GM23248 (cell line): ENCODE measurements at regions not wholly inside any gene's neighbourhood (a gene's known extent, or its start where the extent isn't known, plus 50 kb on each side); places are given as distances from the start of the nearest gene placed in this dataset.
A peak's percentile ranks its signal among the peaks of the same experiment; 100 is the strongest.

Source experiments
- DNase-seq: peaks from one replicate; pipeline ENCODE4 v3.0.0-alpha.2; 2015
- H2AFZ ChIP-seq: fragments of 200-600 bp; sonication (generic); 2 replicates; pipeline ENCODE4 v1.6.1; 2016; ENCODE audit warnings: antibody characterized with exemption
- H3F3A ChIP-seq: fragments of 200-600 bp; sonication (generic); 2 replicates; pipeline ENCODE4 v1.6.1; 2016; ENCODE audit warnings: mild to moderate bottlenecking, antibody characterized with exemption, mixed run types; ENCODE audit not compliant: insufficient read depth
- H3K27ac ChIP-seq: fragments of 200-600 bp; sonication (generic); 2 replicates; pipeline ENCODE4 v1.5.1; 2016; ENCODE audit warnings: mild to moderate bottlenecking
- H3K27me3 ChIP-seq: fragments of 200-600 bp; sonication (generic); replicated peaks from 2 replicates; pipeline ENCODE4 v1.6.1; 2016; ENCODE audit warnings: mild to moderate bottlenecking; ENCODE audit not compliant: insufficient read depth
- H3K36me3 ChIP-seq: fragments of 200-600 bp; sonication (generic); 2 replicates; pipeline ENCODE4 v1.6.1; 2016; ENCODE audit warnings: low read depth, mild to moderate bottlenecking
- H3K4me1 ChIP-seq: fragments of 200-600 bp; sonication (generic); 2 replicates; pipeline ENCODE4 v1.6.1; 2016; ENCODE audit warnings: mild to moderate bottlenecking; ENCODE audit not compliant: insufficient read depth
- H3K4me2 ChIP-seq: fragments of 200-600 bp; sonication (generic); one replicate; pipeline ENCODE4 v1.6.1; 2016; ENCODE audit warnings: mild to moderate bottlenecking; ENCODE audit not compliant: unreplicated experiment
- H3K4me3 ChIP-seq: fragments of 200-600 bp; sonication (generic); 2 replicates; pipeline ENCODE4 v1.5.1; 2016; ENCODE audit warnings: mild to moderate bottlenecking
- H3K79me2 ChIP-seq: fragments of 200-600 bp; sonication (generic); 2 replicates; pipeline ENCODE4 v1.6.1; 2016; ENCODE audit warnings: mild to moderate bottlenecking; ENCODE audit not compliant: insufficient read depth
- H3K9ac ChIP-seq: fragments of 200-600 bp; sonication (generic); 2 replicates; pipeline ENCODE4 v1.6.1; 2016; ENCODE audit warnings: mild to moderate bottlenecking
- H3K9me2 ChIP-seq: fragments of 200-600 bp; sonication (generic); 2 replicates; pipeline ENCODE4 v1.6.1; 2016; ENCODE audit warnings: mixed run types, mild to moderate bottlenecking, moderate library complexity; ENCODE audit not compliant: insufficient read depth
- H3K9me3 ChIP-seq: fragments of 200-600 bp; sonication (generic); one replicate; pipeline ENCODE4 v1.6.1; 2017; ENCODE audit warnings: low read depth
- H4K20me1 ChIP-seq: fragments of 200-600 bp; sonication (generic); 2 replicates; pipeline ENCODE4 v1.6.0; 2016; ENCODE audit not compliant: insufficient read depth
- EZH2 ChIP-seq: fragments of 200-600 bp; sonication (generic); IDR thresholded peaks from 2 replicates; pipeline ENCODE4 v1.6.1; 2018; ENCODE audit warnings: antibody characterized with exemption, mild to moderate bottlenecking; ENCODE audit not compliant: insufficient read depth, poor library complexity, severe bottlenecking
- EZH2phosphoT487 ChIP-seq: fragments of 200-600 bp; sonication (generic); IDR thresholded peaks from 2 replicates; pipeline ENCODE4 v1.6.1; 2018; ENCODE audit warnings: antibody characterized with exemption, moderate library complexity, mild to moderate bottlenecking, low read depth; ENCODE audit not compliant: insufficient read depth
- WGBS, 2 experiments: methylation state at CpG; one replicate each; pipeline ENCODE4 v1.1.6; 2015 to 2017; ENCODE audit warnings: low lambda C conversion rate in 2 of 2, low coverage in 1 of 2; ENCODE audit errors: missing lambda C conversion rate in 2 of 2; 5-methylcytosine and 5-hydroxymethylcytosine counted together
- in situ Hi-C: fragments of 300-500 bp; cut with MboI; formaldehyde crosslinking; loops from 2 replicates; pipeline ENCODE4 v1.15.0; 2020

DNA sequence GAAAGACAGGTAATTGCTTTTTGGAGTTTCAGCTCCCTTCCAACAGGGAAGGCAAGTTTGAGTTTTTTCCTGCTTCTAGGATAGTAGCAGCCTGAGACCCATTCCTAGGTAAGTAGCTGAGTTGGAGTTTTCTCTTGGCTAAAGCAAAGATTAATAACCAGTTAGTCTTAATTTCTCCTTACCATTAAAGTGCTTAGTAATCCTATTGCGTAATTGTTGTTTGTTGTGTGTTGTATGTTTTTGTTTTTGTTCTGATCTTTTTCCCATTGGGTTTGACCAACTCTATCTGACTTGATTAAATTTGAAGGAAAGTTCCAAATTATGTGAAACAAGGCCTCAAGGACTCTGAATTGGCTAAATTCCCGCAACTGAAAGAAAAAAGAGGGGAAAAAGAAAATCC, 83.5 kb downstream of the TBX22 start:
- Histone ChIP-seq H3K36me3 (no peaks in the 10 kb centered on the region), H3K27ac (no peak overlapping the region), H4K20me1 (no peaks in the 10 kb centered on the region), H3K4me3 (no peak overlapping the region), H3F3A (no peaks in the 10 kb centered on the region), H3K9ac (no peak overlapping the region), H2AFZ (no peak overlapping the region), H3K9me2 (no peaks in the 10 kb centered on the region), H3K4me2 (no peak overlapping the region), H3K9me3 (no peaks in the 10 kb centered on the region), H3K79me2 (no peaks in the 10 kb centered on the region), H3K27me3 (no peaks in the 10 kb centered on the region), H3K4me1 (no peaks in the 10 kb centered on the region)
- in situ Hi-C loops = no loop called here
- 35 to 37% methylated on average over 2 of the region's 2 CpGs for WGBS, 2 experiments
- no peak for TF ChIP-seq EZH2
- no peak for DNase-seq

- no peak overlapping the region for H3K9ac ChIP-seq
- H3K27ac ChIP-seq = no peak overlapping the region
- in situ Hi-C loops = no loop called here
- no peak overlapping the region for H3K4me2 ChIP-seq
- no peaks in the 10 kb centered on the region for H3K79me2 ChIP-seq
- H3K9me3 ChIP-seq = no peaks in the 10 kb centered on the region
- no peak for TF ChIP-seq EZH2
- no peak for TF ChIP-seq EZH2phosphoT487
- no peaks in the 10 kb centered on the region for H3K27me3 ChIP-seq
- H3K36me3 ChIP-seq = no peaks in the 10 kb centered on the region
- no peak for DNase-seq
- H3K4me1 ChIP-seq = no peaks in the 10 kb centered on the region
- no peaks in the 10 kb centered on the region for H3K9me2 ChIP-seq
- H4K20me1 ChIP-seq = no peaks in the 10 kb centered on the region
- 5 to 6% methylated on average over 1 of the region's 1 CpG for WGBS, 2 experiments
- no peak overlapping the region for H3K4me3 ChIP-seq
- no peak overlapping the region for H2AFZ ChIP-seq
- H3F3A ChIP-seq = no peaks in the 10 kb centered on the region
Observed at GRCh38 chrX:80120335-80120734, 105.8 kb downstream of the TBX22 start.

DNA sequence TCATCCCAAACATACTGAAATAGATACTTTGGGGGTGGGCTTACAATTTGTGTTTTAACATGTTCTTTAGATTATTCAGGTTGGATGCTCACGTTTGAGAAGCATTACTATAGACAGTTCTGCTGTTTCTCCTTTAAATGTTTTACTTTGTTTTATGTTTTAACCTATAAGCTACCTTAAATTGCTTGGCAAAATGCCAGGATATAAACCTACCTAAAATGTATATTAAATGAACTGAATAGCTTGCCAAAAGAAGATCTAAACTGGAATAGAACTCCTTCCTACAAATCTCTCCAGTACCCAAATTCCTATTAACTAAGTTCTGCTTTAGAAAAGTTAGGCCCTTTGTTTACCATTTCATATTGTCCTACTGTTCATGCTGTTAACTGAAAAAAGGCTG, 124.4 kb downstream of the TBX22 start:
- H3K9me2 ChIP-seq = no peaks in the 10 kb centered on the region
- H3K79me2 ChIP-seq = no peaks in the 10 kb centered on the region
- no peaks in the 10 kb centered on the region for H4K20me1 ChIP-seq
- no peaks in the 10 kb centered on the region for H3K4me1 ChIP-seq
- no peaks in the 10 kb centered on the region for H3F3A ChIP-seq
- H3K4me3 ChIP-seq = no peak overlapping the region
- H3K27ac ChIP-seq = no peak overlapping the region
- no peak for TF ChIP-seq EZH2phosphoT487
- no peak for TF ChIP-seq EZH2
- H2AFZ ChIP-seq = no peak overlapping the region
- no peak overlapping the region for H3K4me2 ChIP-seq
- H3K36me3 ChIP-seq = no peaks in the 10 kb centered on the region
- no peak overlapping the region for H3K9ac ChIP-seq
- 0% methylated on average over 1 of the region's 1 CpG for WGBS, 2 experiments
- H3K27me3 ChIP-seq = no peaks in the 10 kb centered on the region
- H3K9me3 ChIP-seq = no peaks in the 10 kb centered on the region
- DNase-seq = peak; percentile 0
- in situ Hi-C loops = no loop called here

DNA sequence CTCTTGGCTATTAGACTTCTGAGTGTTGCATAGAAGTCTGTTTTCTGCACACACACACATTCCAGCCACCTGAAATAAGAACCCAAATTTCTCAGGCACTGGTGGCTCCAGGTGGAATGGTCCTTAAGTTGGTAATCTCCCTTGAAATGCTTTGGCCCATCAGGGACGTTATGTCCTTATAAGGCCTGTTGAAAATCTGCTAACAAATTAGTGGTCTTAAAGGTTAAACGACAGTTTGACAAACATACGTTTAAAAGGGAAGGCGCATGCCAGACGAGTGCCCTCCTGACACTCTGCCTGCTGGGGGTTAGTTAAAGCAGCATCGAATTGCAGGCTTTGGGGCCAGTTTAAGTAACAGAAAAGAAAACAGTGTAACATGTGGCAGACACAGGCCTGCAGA, 125.0 kb downstream of the TBX22 start:
- Histone ChIP-seq H3F3A (no peaks in the 10 kb centered on the region), H3K36me3 (no peaks in the 10 kb centered on the region), H3K9me2 (no peaks in the 10 kb centered on the region), H3K9ac (no peak overlapping the region), H2AFZ (no peak overlapping the region), H3K4me1 (no peaks in the 10 kb centered on the region), H3K4me2 (no peak overlapping the region), H3K27me3 (no peaks in the 10 kb centered on the region), H3K4me3 (no peak overlapping the region), H4K20me1 (no peaks in the 10 kb centered on the region), H3K9me3 (no peaks in the 10 kb centered on the region), H3K79me2 (no peaks in the 10 kb centered on the region), H3K27ac (no peak overlapping the region)
- TF ChIP-seq EZH2 (no peak), EZH2phosphoT487 (no peak)
- 17 to 19% methylated on average over 6 of the region's 6 CpGs for WGBS, 2 experiments
- in situ Hi-C loops = no loop called here
- no peak for DNase-seq

DNA sequence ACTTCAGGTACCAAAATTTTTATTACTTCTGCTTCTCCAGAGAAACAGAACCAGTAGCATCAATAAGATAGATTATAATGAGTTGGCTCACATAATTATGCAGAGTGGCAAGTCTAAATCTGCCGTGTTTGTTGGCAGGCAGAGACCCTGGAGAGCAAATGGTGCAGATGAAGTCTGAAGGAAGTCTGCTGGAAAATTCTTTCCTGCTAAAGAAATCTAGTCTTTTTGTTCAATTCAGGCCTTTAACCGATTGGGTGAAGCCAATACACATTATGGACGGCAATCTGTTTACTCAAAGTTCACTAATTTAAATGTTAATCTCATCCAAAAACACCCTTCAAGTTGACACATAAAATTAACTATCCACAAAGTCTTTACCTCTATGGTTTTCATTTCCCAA, 156.0 kb downstream of the TBX22 start:
- no peak for DNase-seq
- Histone ChIP-seq H3K9me2 (no peaks in the 10 kb centered on the region), H3K4me3 (no peak overlapping the region), H3K4me2 (no peak overlapping the region), H3K9me3 (no peaks in the 10 kb centered on the region), H3K9ac (no peak overlapping the region), H3K4me1 (no peaks in the 10 kb centered on the region), H3K36me3 (no peaks in the 10 kb centered on the region), H3K79me2 (no peaks in the 10 kb centered on the region), H3K27me3 (no peaks in the 10 kb centered on the region), H3F3A (no peaks in the 10 kb centered on the region), H4K20me1 (no peaks in the 10 kb centered on the region), H2AFZ (no peak overlapping the region), H3K27ac (no peak overlapping the region)
- 11 to 23% methylated on average over 3 of the region's 3 CpGs for WGBS, 2 experiments
- in situ Hi-C loops = no loop called here
- TF ChIP-seq EZH2 (no peak), EZH2phosphoT487 (no peak)
